HepG2 (cell line): ENCODE measurements at regions not wholly inside any gene's neighbourhood (a gene's known extent, or its start where the extent isn't known, plus 50 kb on each side); places are given as distances from the start of the nearest gene placed in this dataset.

Experiments
- ATAC-seq: fragments of 200-7000 bp; cut with Tn5 transposase; 3 replicates; pipeline ENCODE4 v1.9.1; 2020; ENCODE audit warnings: mild to moderate bottlenecking, moderate library complexity
- BruUV-seq: library from RNA; stranded (reverse); fragments of 400-500 nt; replicated peaks from 2 replicates; lab custom pipeline; 2021; lab: Mats Ljungman, UMichigan
- CTCF ChIA-PET: fragments of 300-600 bp; formaldehyde crosslinking; extraction: SDS; loops from one replicate; lab custom pipeline; 2021; ENCODE audit warnings: low total read pairs, inconsistent platforms, low intra/inter-chr PET ratio; lab: Yijun Ruan, JAX
- POLR2A ChIA-PET: fragments of 350-600 bp; sonication (Branson Sonifier 250); formaldehyde crosslinking; loops from one replicate; lab custom pipeline; 2020; ENCODE audit warnings: antibody characterized with exemption, inconsistent platforms; lab: Yijun Ruan, JAX
- DNase-seq: peaks from one replicate; pipeline ENCODE4 v3.0.0-alpha.2; 2015; ENCODE audit warnings: low spot score
- FAIRE-seq: peaks from 3 replicates; lab custom pipeline; 2011; peaks lifted over from hg19 to GRCh38; lab: Jason Lieb, UNC
- H2AFZ ChIP-seq: one replicate; pipeline ENCODE4 v1.6.1; 2011; ENCODE audit warnings: low read length, inconsistent platforms
- H3K27ac ChIP-seq: fragments of 300-600 bp; 3 replicates; pipeline ENCODE4 v1.8.0; 2011; ENCODE audit warnings: mixed run types, mild to moderate bottlenecking, mixed read lengths, low read length, inconsistent platforms; ENCODE audit not compliant: insufficient read depth; ENCODE audit errors: extremely low read length
- H3K27me3 ChIP-seq, 2 experiments: fragments of 200-600 bp in 1 of 2; 2 replicates in 1 of 2; 3 replicates in 1 of 2; pipeline versions ENCODE4 v1.6.0 to v1.8.0; 2011; ENCODE audit warnings: low read length in 2 of 2, mild to moderate bottlenecking in 2 of 2, moderate library complexity in 2 of 2, inconsistent platforms in 1 of 2; ENCODE audit not compliant: insufficient read depth in 2 of 2, control insufficient read depth in 1 of 2
- H3K36me3 ChIP-seq, 2 experiments: fragments of 200-600 bp in 1 of 2; replicated peaks in 1 of 2; 2 replicates in 1 of 2; 3 replicates in 1 of 2; pipeline versions ENCODE4 v1.5.1 to v1.8.0; 2011; ENCODE audit warnings: low read length in 2 of 2, inconsistent platforms in 1 of 2; ENCODE audit not compliant: insufficient read depth in 2 of 2, control insufficient read depth in 1 of 2
- H3K4me1 ChIP-seq: 2 replicates; pipeline ENCODE4 v1.5.1; 2012; ENCODE audit warnings: low read length, inconsistent platforms; ENCODE audit not compliant: insufficient read depth
- H3K4me2 ChIP-seq: 2 replicates; pipeline ENCODE4 v1.6.0; 2011; ENCODE audit warnings: low read depth, low read length, inconsistent platforms
- H3K4me3 ChIP-seq, 3 experiments: fragments of 200-600 bp in 1 of 3; sonication (generic), shearing (Covaris generic) in 1 of 3; replicated peaks in 1 of 3; 2 replicates each; pipeline ENCODE4 v1.5.1; 2011 to 2016; ENCODE audit warnings: low read length in 3 of 3, inconsistent platforms in 2 of 3, low read depth in 2 of 3, mild to moderate bottlenecking in 2 of 3, control low read depth in 1 of 3, mixed read lengths in 1 of 3; ENCODE audit not compliant: insufficient read depth in 1 of 3
- H3K79me2 ChIP-seq: one replicate; pipeline ENCODE4 v1.6.1; 2011; ENCODE audit warnings: low read length, inconsistent platforms; ENCODE audit not compliant: insufficient read depth
- H3K9ac ChIP-seq: 2 replicates; pipeline ENCODE4 v1.6.0; 2011; ENCODE audit warnings: mild to moderate bottlenecking, low read depth, low read length, inconsistent platforms; ENCODE audit not compliant: insufficient read depth
- H3K9me3 ChIP-seq: 2 replicates; pipeline ENCODE4 v1.5.1; 2012; ENCODE audit warnings: mild to moderate bottlenecking, low read length
- H4K20me1 ChIP-seq: 2 replicates; pipeline ENCODE4 v1.6.0; 2011; ENCODE audit warnings: inconsistent platforms, mild to moderate bottlenecking, low read length, moderate library complexity; ENCODE audit not compliant: insufficient read depth
- BRF2 ChIP-seq: sonication (generic); formaldehyde crosslinking; IDR thresholded peaks from 2 replicates; pipeline ENCODE4 v1.8.1; 2022; ENCODE audit warnings: mild to moderate bottlenecking, missing genetic modification reagents
- NFATC3 ChIP-seq: sonication (generic); formaldehyde crosslinking; IDR thresholded peaks from 2 replicates; pipeline ENCODE4 v1.5.1; 2020; ENCODE audit warnings: mild to moderate bottlenecking, missing genetic modification reagents
- RARG ChIP-seq: sonication (generic); formaldehyde crosslinking; IDR thresholded peaks from 2 replicates; pipeline ENCODE4 v1.4.0; 2020; ENCODE audit warnings: low read depth, mild to moderate bottlenecking, missing genetic modification reagents
- THAP9 ChIP-seq: sonication (generic); formaldehyde crosslinking; IDR thresholded peaks from 2 replicates; pipeline ENCODE4; 2020; ENCODE audit warnings: missing genetic modification reagents, mild to moderate bottlenecking, borderline replicate concordance
- ZBTB34 ChIP-seq: sonication (generic); formaldehyde crosslinking; IDR thresholded peaks from 2 replicates; pipeline ENCODE4 v1.8.0; 2022; ENCODE audit warnings: mild to moderate bottlenecking, missing genetic modification reagents
- ZNF674 ChIP-seq: sonication (generic); formaldehyde crosslinking; IDR thresholded peaks from 2 replicates; pipeline ENCODE4 v1.5.0; 2020; ENCODE audit warnings: low read depth, mild to moderate bottlenecking, missing genetic modification reagents
- WGBS: methylation state at CpG from one replicate; pipeline ENCODE4 v1.1.6; 2017; ENCODE audit warnings: low lambda C conversion rate; 5-methylcytosine and 5-hydroxymethylcytosine counted together
- in situ Hi-C: cut with HindIII; loops from 2 replicates; pipeline ENCODE4 v1.10.0; 2017; ENCODE audit warnings: low pct_unique_long_range_greater_than_20kb; ENCODE audit not compliant: extremely low pct_ligation_motif_present
- intact Hi-C: fragments of 100-400 bp; cut with micrococcal nuclease; formaldehyde crosslinking; loops from one replicate; pipeline ENCODE4 v1.10.0; 2022; ENCODE audit not compliant: unreplicated experiment

- FAIRE-seq (no peak), ATAC-seq (no peak)
- Histone ChIP-seq H3K79me2 (no peaks in the 10 kb centered on the region), H3K4me2 (no peak overlapping the region), H4K20me1 (no peaks in the 10 kb centered on the region), H3K9me3 (no peaks in the 10 kb centered on the region), H2AFZ (no peak overlapping the region), H3K27me3 (peaks cover 0 to 1% of the 10 kb centered on the region in 2 experiments; a peak in 1 of 5 replicates), H3K4me1 (no peaks in the 10 kb centered on the region), H3K4me3 (no peak overlapping the region), H3K27ac (no peak overlapping the region)
- no TSS peak for BruUV-seq
- WGBS: 1% methylated on average over 5 of the region's 5 CpGs
- intact Hi-C loops: no loop called here
- CTCF ChIA-PET: no interaction called here
- TF ChIP-seq ZBTB34: no peak
- TF ChIP-seq THAP9: no peak
- TF ChIP-seq RARG: no peak
- no peak for TF ChIP-seq NFATC3
- no peak for TF ChIP-seq ZNF674
- TF ChIP-seq BRF2 (CRISPR knock-in tag): no peak
- TF ChIP-seq, all 625 proteins: peak for 0
- no peak for DNase-seq
- Histone ChIP-seq H3K36me3 (no peaks in the 10 kb centered on the region), H3K9ac (no peak overlapping the region)
- in situ Hi-C loops: no loop called here
- POLR2A ChIA-PET: no interaction called here
Observed at GRCh38 chr13:36531746-36532486, 99.6 kb downstream of the CCNA1 start.
